OCI-LY1 (cell line): ENCODE measurements at regions not wholly inside any gene's neighbourhood (a gene's known extent, or its start where the extent isn't known, plus 50 kb on each side); places are given as distances from the start of the nearest gene placed in this dataset.
"Not testable (repeated sequence)": the region's sequence is repeated elsewhere in the genome, so short reads cannot be mapped to it uniquely, and the experiment has no call there.

Experiments
- H2AFZ ChIP-seq: fragments of 200-600 bp; sonication (generic), shearing (Covaris generic); 2 replicates; pipeline ENCODE4 v1.6.0; 2014; ENCODE audit warnings: antibody characterized with exemption, mild to moderate bottlenecking, low read length
- H3F3A ChIP-seq: fragments of 200-600 bp; sonication (generic), shearing (Covaris generic); 2 replicates; pipeline ENCODE4 v1.6.0; 2014; ENCODE audit warnings: mild to moderate bottlenecking, antibody characterized with exemption, low read length, moderate library complexity; ENCODE audit not compliant: insufficient read depth
- H3K27ac ChIP-seq: fragments of 200-600 bp; sonication (generic); 2 replicates; pipeline ENCODE4 v1.5.1; 2014; ENCODE audit warnings: low read length, mixed run types, mild to moderate bottlenecking, low read depth; ENCODE audit not compliant: poor library complexity, severe bottlenecking
- H3K27me3 ChIP-seq: fragments of 200-600 bp; sonication (generic); 2 replicates; pipeline ENCODE4 v1.6.0; 2014; ENCODE audit warnings: antibody characterized with exemption, mild to moderate bottlenecking, low read length, moderate library complexity; ENCODE audit not compliant: insufficient read depth
- H3K36me3 ChIP-seq: fragments of 200-600 bp; sonication (generic); 2 replicates; pipeline ENCODE4 v1.6.1; 2014; ENCODE audit warnings: mild to moderate bottlenecking, antibody characterized with exemption, low read length, moderate library complexity, mixed read lengths; ENCODE audit not compliant: insufficient read depth
- H3K4me1 ChIP-seq: fragments of 200-600 bp; sonication (generic); 2 replicates; pipeline ENCODE4 v1.5.1; 2014; ENCODE audit warnings: mild to moderate bottlenecking, low read length, moderate library complexity; ENCODE audit not compliant: insufficient read depth, severe bottlenecking
- H3K4me2 ChIP-seq: fragments of 200-600 bp; sonication (generic), shearing (Covaris generic); 2 replicates; pipeline ENCODE4 v1.6.1; 2014; ENCODE audit warnings: low read length
- H3K4me3 ChIP-seq: fragments of 200-600 bp; sonication (generic); 2 replicates; pipeline ENCODE4 v1.5.1; 2014; ENCODE audit warnings: low read length, low read depth, mild to moderate bottlenecking, mixed read lengths; ENCODE audit not compliant: poor library complexity, severe bottlenecking
- H3K79me2 ChIP-seq: fragments of 200-600 bp; shearing (Covaris generic); 2 replicates; pipeline ENCODE4 v1.6.1; 2016; ENCODE audit warnings: mixed run types, low read length, mixed read lengths; ENCODE audit not compliant: insufficient read depth
- H3K9ac ChIP-seq: fragments of 200-600 bp; sonication (generic), shearing (Covaris generic); 2 replicates; pipeline ENCODE4 v1.6.1; 2014; ENCODE audit warnings: mild to moderate bottlenecking, low read length, mixed read lengths
- H3K9me2 ChIP-seq: fragments of 200-600 bp; sonication (generic), shearing (Covaris generic); 2 replicates; pipeline ENCODE4 v1.6.1; 2014; ENCODE audit warnings: low read depth, mild to moderate bottlenecking, low read length, mixed read lengths
- H3K9me3 ChIP-seq: fragments of 200-600 bp; shearing (Covaris generic); 2 replicates; pipeline ENCODE4 v1.6.1; 2014; ENCODE audit warnings: low read length, mixed read lengths
- H4K20me1 ChIP-seq: fragments of 200-600 bp; sonication (generic), shearing (Covaris generic); 2 replicates; pipeline ENCODE4 v1.6.0; 2016; ENCODE audit warnings: mild to moderate bottlenecking, low read length; ENCODE audit not compliant: insufficient read depth
- EZH2 ChIP-seq: fragments of 200-600 bp; sonication (generic), shearing (Covaris generic); IDR thresholded peaks from 2 replicates; pipeline ENCODE4 v1.8.0; 2017; ENCODE audit warnings: borderline replicate concordance, mixed run types, mild to moderate bottlenecking, antibody characterized with exemption, low read length, moderate library complexity, mixed read lengths
- TF ChIP-seq, protein P1 (sequence below): fragments of 200-600 bp; sonication (generic), shearing (Covaris generic); IDR thresholded peaks from 2 replicates; pipeline ENCODE4 v1.5.1; 2017; ENCODE audit warnings: mild to moderate bottlenecking, antibody characterized with exemption, low read length, moderate library complexity, mixed read lengths

DNA sequence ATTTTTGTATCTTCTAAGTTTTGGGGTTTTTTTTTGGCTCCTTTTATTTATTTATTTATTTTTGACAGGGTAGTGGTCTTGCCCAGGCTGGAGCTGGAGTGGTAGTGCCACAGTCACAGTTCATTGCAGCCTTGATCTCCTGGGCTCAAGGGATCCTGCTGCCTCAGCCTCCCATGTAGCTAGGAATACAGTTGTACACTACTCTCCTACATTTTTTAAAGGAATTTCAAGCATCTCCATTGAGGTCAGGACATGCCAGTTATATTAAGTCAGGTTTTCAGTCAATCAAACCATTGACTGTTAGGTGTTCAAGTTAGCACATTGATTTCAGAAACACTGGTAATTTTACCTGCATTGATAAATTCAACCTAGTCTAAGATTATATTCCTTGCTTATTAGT is 480.5 kb upstream of the SPRY2 start:
- Histone ChIP-seq H3K79me2 (no peaks in the 10 kb centered on the region), H3K9me3 (0 out of 2 replicates have a peak, but pooled peaks cover 3% of the 10 kb centered on the region), H2AFZ (no peak overlapping the region), H3F3A (no peaks in the 10 kb centered on the region), H3K4me3 (no peak overlapping the region), H3K27ac (no peak overlapping the region), H4K20me1 (no peaks in the 10 kb centered on the region), H3K9ac (no peak overlapping the region), H3K36me3 (no peaks in the 10 kb centered on the region), H3K9me2 (no peaks in the 10 kb centered on the region), H3K4me2 (no peak overlapping the region), H3K27me3 (no peaks in the 10 kb centered on the region), H3K4me1 (no peaks in the 10 kb centered on the region)
- TF ChIP-seq, protein P1, sequence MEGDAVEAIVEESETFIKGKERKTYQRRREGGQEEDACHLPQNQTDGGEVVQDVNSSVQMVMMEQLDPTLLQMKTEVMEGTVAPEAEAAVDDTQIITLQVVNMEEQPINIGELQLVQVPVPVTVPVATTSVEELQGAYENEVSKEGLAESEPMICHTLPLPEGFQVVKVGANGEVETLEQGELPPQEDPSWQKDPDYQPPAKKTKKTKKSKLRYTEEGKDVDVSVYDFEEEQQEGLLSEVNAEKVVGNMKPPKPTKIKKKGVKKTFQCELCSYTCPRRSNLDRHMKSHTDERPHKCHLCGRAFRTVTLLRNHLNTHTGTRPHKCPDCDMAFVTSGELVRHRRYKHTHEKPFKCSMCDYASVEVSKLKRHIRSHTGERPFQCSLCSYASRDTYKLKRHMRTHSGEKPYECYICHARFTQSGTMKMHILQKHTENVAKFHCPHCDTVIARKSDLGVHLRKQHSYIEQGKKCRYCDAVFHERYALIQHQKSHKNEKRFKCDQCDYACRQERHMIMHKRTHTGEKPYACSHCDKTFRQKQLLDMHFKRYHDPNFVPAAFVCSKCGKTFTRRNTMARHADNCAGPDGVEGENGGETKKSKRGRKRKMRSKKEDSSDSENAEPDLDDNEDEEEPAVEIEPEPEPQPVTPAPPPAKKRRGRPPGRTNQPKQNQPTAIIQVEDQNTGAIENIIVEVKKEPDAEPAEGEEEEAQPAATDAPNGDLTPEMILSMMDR, result no peak
- no peak for TF ChIP-seq EZH2

DNA sequence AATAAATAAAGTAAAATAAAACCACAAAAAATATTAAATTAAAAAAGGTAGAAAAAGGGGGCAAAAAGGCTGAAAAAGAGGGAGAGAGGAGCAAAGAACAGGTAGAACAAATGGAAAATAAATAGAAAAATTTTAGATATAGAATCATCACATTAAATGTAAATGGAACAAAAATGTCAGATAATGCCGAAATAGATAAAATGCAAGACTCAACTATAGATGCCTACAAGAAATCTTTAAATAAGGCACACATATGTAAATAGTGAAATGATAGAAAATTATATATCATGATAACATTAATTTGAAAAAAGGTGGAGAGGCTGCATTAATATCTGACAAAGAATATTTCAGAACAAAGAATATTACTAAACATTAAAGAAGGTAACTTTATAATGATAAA is 477.1 kb upstream of the SPRY2 start:
- no peak overlapping the region for H3K4me3 ChIP-seq
- H3K27me3 ChIP-seq, result no peaks in the 10 kb centered on the region
- no peaks in the 10 kb centered on the region for H3K4me1 ChIP-seq
- H3K27ac ChIP-seq, result no peak overlapping the region
- TF ChIP-seq, protein P1, result no peak
- TF ChIP-seq EZH2, result no peak
- H3F3A ChIP-seq, result no peaks in the 10 kb centered on the region
- H4K20me1 ChIP-seq, result no peaks in the 10 kb centered on the region
- no peaks in the 10 kb centered on the region for H3K9me2 ChIP-seq
- H3K79me2 ChIP-seq, result no peaks in the 10 kb centered on the region
- no peak overlapping the region for H3K9ac ChIP-seq
- H3K4me2 ChIP-seq, result no peak overlapping the region
- no peak overlapping the region for H2AFZ ChIP-seq
- H3K36me3 ChIP-seq, result no peaks in the 10 kb centered on the region
- H3K9me3 ChIP-seq, result 0 out of 2 replicates have a peak, but pooled peaks cover 3% of the 10 kb centered on the region

- Histone ChIP-seq H3K79me2 (no peaks in the 10 kb centered on the region), H3K4me3 (no peak overlapping the region), H3K9me3 (0 out of 2 replicates have a peak, but pooled peaks cover 3% of the 10 kb centered on the region), H4K20me1 (no peaks in the 10 kb centered on the region), H3K27me3 (no peaks in the 10 kb centered on the region), H3K27ac (no peak overlapping the region), H2AFZ (no peak overlapping the region), H3K9me2 (no peaks in the 10 kb centered on the region), H3K4me1 (no peaks in the 10 kb centered on the region), H3K9ac (no peak overlapping the region), H3K36me3 (no peaks in the 10 kb centered on the region), H3K4me2 (no peak overlapping the region), H3F3A (no peaks in the 10 kb centered on the region)
- no peak for TF ChIP-seq EZH2
- TF ChIP-seq, protein P1, result no peak
Observed at GRCh38 chr13:80814541-80814940, 473.6 kb upstream of the SPRY2 start.

DNA sequence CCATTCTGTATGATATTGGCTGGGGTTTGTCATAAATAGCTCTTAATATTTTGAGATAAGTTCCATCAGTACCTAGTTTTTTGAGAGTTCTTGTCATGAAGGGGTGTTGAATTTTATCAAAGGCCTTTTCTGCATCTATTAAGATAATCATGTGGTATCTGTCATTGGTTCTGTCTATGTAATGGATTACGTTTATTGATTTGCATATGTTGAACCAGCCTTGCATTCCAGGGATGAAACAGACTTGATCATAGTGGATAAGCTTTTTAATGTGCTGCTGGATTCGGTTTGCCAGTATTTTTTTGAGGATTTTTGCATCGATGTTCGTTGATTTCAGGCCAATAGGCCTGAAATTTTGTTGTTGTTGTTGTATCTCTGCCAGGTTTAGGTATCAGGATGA is 469.4 kb upstream of the SPRY2 start:
- not testable (repeated sequence) for H3K9ac ChIP-seq, H3K9me2 ChIP-seq, H3K4me2 ChIP-seq, H3K9me3 ChIP-seq, H4K20me1 ChIP-seq, H3K4me3 ChIP-seq, H3K4me1 ChIP-seq, H2AFZ ChIP-seq, H3K27me3 ChIP-seq, H3K36me3 ChIP-seq, H3K27ac ChIP-seq, H3K79me2 ChIP-seq, H3F3A ChIP-seq
